HCT116 (cell line): ENCODE measurements at regions not wholly inside any gene's neighbourhood (a gene's known extent, or its start where the extent isn't known, plus 50 kb on each side); places are given as distances from the start of the nearest gene placed in this dataset.

Experiments
- ATAC-seq: fragments of 200-7000 bp; cut with Tn5 transposase; 2 replicates; pipeline ENCODE4 v1.9.1; 2020; ENCODE audit warnings: mild to moderate bottlenecking, moderate library complexity
- BruUV-seq: library from RNA; stranded (reverse); fragments of 400-500 nt; replicated peaks from 2 replicates; lab custom pipeline; 2021; lab: Mats Ljungman, UMichigan
- CTCF ChIA-PET: fragments of 300-600 bp; sonication (Branson Sonifier 250); formaldehyde crosslinking; loops from one replicate; lab custom pipeline; 2021; ENCODE audit warnings: antibody characterized with exemption; lab: Charles Lee
- POLR2A ChIA-PET: fragments of 300-600, 350-600 bp; sonication (Branson Sonifier 250); formaldehyde crosslinking; loops from one replicate; lab custom pipeline; 2021; ENCODE audit warnings: antibody characterized with exemption; lab: Charles Lee
- RAD21 ChIA-PET, 2 experiments: fragments of 300-600 bp; sonication (Branson Sonifier 250); formaldehyde crosslinking; loops; one replicate each; lab custom pipeline; 2023; ENCODE audit warnings: low total read pairs in 2 of 2; ENCODE audit not compliant: uncharacterized antibody in 2 of 2, unreplicated experiment in 2 of 2, low non-redundant PET in 1 of 2; lab: Charles Lee
- DNase-seq: peaks from one replicate; pipeline ENCODE4 v3.0.0-alpha.2; 2010; ENCODE audit warnings: low read depth, low spot score
- H2AFZ ChIP-seq: fragments of 200-600 bp; shearing (Covaris generic), sonication (generic); 2 replicates; pipeline ENCODE4 v1.6.1; 2017; ENCODE audit warnings: low read depth, mixed run types, mixed read lengths, antibody characterized with exemption, low read length; ENCODE audit not compliant: poor library complexity, severe bottlenecking
- H3K27ac ChIP-seq: 2 replicates; pipeline ENCODE4 v1.5.1; 2012; ENCODE audit warnings: low read depth, low read length
- H3K27me3 ChIP-seq: fragments of 200-600 bp; sonication (generic); 2 replicates; pipeline ENCODE4 v1.6.1; 2016; ENCODE audit warnings: mixed run types, low read length, mixed read lengths; ENCODE audit not compliant: insufficient read depth
- H3K36me3 ChIP-seq, 2 experiments: fragments of 200-500 bp in 1 of 2; fragments of 200-600 bp in 1 of 2; sonication (Bioruptor generic) in 1 of 2; sonication (generic) in 1 of 2; 2 replicates each; pipeline versions ENCODE4 v1.5.1 to v1.6.1; 2014 to 2016; ENCODE audit warnings: low read length in 2 of 2, inconsistent platforms in 1 of 2, mixed read lengths in 1 of 2, mixed run types in 1 of 2; ENCODE audit not compliant: insufficient read depth in 2 of 2, control insufficient read depth in 1 of 2
- H3K4me1 ChIP-seq, 2 experiments: fragments of 200-600 bp in 1 of 2; sonication (generic) in 1 of 2; 2 replicates each; pipeline versions ENCODE4 v1.5.1 to v1.6.1; 2012 to 2017; ENCODE audit warnings: low read length in 2 of 2, inconsistent platforms in 1 of 2, mild to moderate bottlenecking in 1 of 2, mixed read lengths in 1 of 2, mixed run types in 1 of 2, moderate library complexity in 1 of 2; ENCODE audit not compliant: insufficient read depth in 2 of 2, control insufficient read depth in 1 of 2
- H3K4me2 ChIP-seq: fragments of 200-600 bp; sonication (generic); 2 replicates; pipeline ENCODE4 v1.6.1; 2017; ENCODE audit warnings: mixed run types, low read length, mixed read lengths
- H3K4me3 ChIP-seq, 2 experiments: fragments of 200-600 bp in 1 of 2; sonication (generic) in 1 of 2; replicated peaks in 1 of 2; 2 replicates each; pipeline ENCODE4 v1.5.1; 2011 to 2016; ENCODE audit warnings: low read length in 2 of 2, control low read depth in 1 of 2, low read depth in 1 of 2, mild to moderate bottlenecking in 1 of 2, mixed read lengths in 1 of 2, mixed run types in 1 of 2
- H3K79me2 ChIP-seq: fragments of 200-600 bp; sonication (generic); 2 replicates; pipeline ENCODE4 v1.6.1; 2017; ENCODE audit warnings: mild to moderate bottlenecking, mixed run types, low read length, moderate library complexity, mixed read lengths; ENCODE audit not compliant: insufficient read depth
- H3K9ac ChIP-seq: fragments of 200-600 bp; sonication (generic); 2 replicates; pipeline ENCODE4 v1.6.1; 2016; ENCODE audit warnings: low read length, mixed read lengths
- H3K9me2 ChIP-seq: fragments of 200-600 bp; sonication (generic), shearing (Covaris generic); 2 replicates; pipeline ENCODE4 v1.6.1; 2017; ENCODE audit warnings: mixed run types, mild to moderate bottlenecking, moderate library complexity; ENCODE audit not compliant: insufficient read depth
- H3K9me3 ChIP-seq, 2 experiments: fragments of 200-500 bp in 1 of 2; fragments of 200-600 bp in 1 of 2; sonication (Bioruptor generic) in 1 of 2; sonication (generic) in 1 of 2; 2 replicates each; pipeline ENCODE4 v1.6.1; 2014 to 2017; ENCODE audit warnings: low read length in 2 of 2, mixed read lengths in 2 of 2, inconsistent platforms in 1 of 2, low read depth in 1 of 2, mild to moderate bottlenecking in 1 of 2, mixed run types in 1 of 2, moderate library complexity in 1 of 2; ENCODE audit not compliant: control insufficient read depth in 1 of 2, insufficient read depth in 1 of 2
- H4K20me1 ChIP-seq: fragments of 200-600 bp; sonication (generic), shearing (Covaris generic); 2 replicates; pipeline ENCODE4 v1.6.1; 2017; ENCODE audit warnings: mixed run types, mild to moderate bottlenecking, moderate library complexity; ENCODE audit not compliant: insufficient read depth
- CEBPB ChIP-seq: IDR thresholded peaks from 2 replicates; pipeline ENCODE4 v1.6.1; 2012; ENCODE audit warnings: low read depth
- FOSL1 ChIP-seq: IDR thresholded peaks from 2 replicates; pipeline ENCODE4 v1.6.1; 2012; ENCODE audit warnings: low read depth
- JUND ChIP-seq: IDR thresholded peaks from 2 replicates; pipeline ENCODE4 v1.6.1; 2012
- POLR2A ChIP-seq: IDR thresholded peaks from 2 replicates; pipeline ENCODE4 v1.7.0; 2011; ENCODE audit warnings: borderline replicate concordance; ENCODE audit not compliant: insufficient read depth, insufficient read length; ENCODE audit errors: extremely low read depth
- POLR2AphosphoS5 ChIP-seq: IDR thresholded peaks from 2 replicates; pipeline ENCODE4 v1.6.1; 2011; ENCODE audit warnings: mild to moderate bottlenecking, low read depth, low read length, moderate library complexity
- RAD21 ChIP-seq: IDR thresholded peaks from 2 replicates; pipeline ENCODE4 v1.6.1; 2012; ENCODE audit warnings: low read depth, mild to moderate bottlenecking
- ZNF274 ChIP-seq: fragments of 200-500 bp; sonication (Bioruptor generic); IDR thresholded peaks from 2 replicates; pipeline ENCODE4 v1.6.1; 2014; ENCODE audit warnings: mild to moderate bottlenecking, low read depth, low read length, inconsistent platforms
- intact Hi-C: fragments of 100-400 bp; cut with micrococcal nuclease; formaldehyde crosslinking; loops from 2 replicates; pipeline ENCODE4 v1.10.0; 2022
- TF ChIP-seq, protein P1 (sequence below): IDR thresholded peaks from 2 replicates; pipeline ENCODE4 v1.6.1; 2012
- TF ChIP-seq, protein P2 (sequence below): IDR thresholded peaks from 2 replicates; pipeline ENCODE4 v1.6.1; 2012
- TF ChIP-seq, protein P3 (sequence below): IDR thresholded peaks from 2 replicates; pipeline ENCODE4 v1.6.1; 2011; ENCODE audit warnings: mild to moderate bottlenecking, low read length, moderate library complexity; ENCODE audit not compliant: insufficient replicate concordance; ENCODE audit errors: extremely low read depth
- TF ChIP-seq, protein P4 (sequence below): IDR thresholded peaks from 2 replicates; pipeline ENCODE4 v1.6.1; 2012; ENCODE audit warnings: low read depth

DNA sequence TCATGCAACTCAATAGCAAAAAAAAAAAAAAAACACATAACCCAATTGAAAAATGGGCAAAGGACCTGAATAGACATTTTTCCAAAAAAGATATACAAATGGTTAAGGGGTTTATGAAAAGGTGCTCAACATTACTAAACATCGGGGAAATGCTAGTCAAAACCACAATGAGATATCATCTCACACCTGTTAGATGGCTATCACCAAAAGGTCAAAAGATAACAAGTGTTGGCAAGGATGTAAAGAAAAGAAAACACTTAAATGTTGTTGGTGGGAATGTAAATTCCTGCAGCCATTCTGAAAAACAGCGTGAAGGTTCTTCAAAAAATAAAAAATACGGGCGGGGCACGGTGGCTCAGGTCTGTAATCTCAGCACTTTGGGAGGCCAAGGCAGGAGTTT is 112.4 kb upstream of the CAB39 start:
- Histone ChIP-seq H3K9ac (no peak overlapping the region), H3K27me3 (no peaks in the 10 kb centered on the region), H3K36me3 (no peaks in the 10 kb centered on the region), H3K4me2 (no peak overlapping the region), H3K27ac (no peak overlapping the region), H4K20me1 (no peaks in the 10 kb centered on the region), H3K9me3 (no peaks in the 10 kb centered on the region), H3K4me1 (peaks cover 0 to 3% of the 10 kb centered on the region in 2 experiments; a peak in 2 of 4 replicates), H3K79me2 (no peaks in the 10 kb centered on the region), H2AFZ (no peak overlapping the region), H3K4me3 (no peak overlapping the region), H3K9me2 (no peaks in the 10 kb centered on the region)
- ChIA-PET CTCF (no interaction called here), POLR2A (no interaction called here), RAD21 (no interaction called here)
- intact Hi-C loops: no loop called here
- no TSS peak for BruUV-seq
- no peak for TF ChIP-seq RAD21
- TF ChIP-seq, protein P1, sequence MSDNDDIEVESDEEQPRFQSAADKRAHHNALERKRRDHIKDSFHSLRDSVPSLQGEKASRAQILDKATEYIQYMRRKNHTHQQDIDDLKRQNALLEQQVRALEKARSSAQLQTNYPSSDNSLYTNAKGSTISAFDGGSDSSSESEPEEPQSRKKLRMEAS: no peak
- no peak for TF ChIP-seq POLR2AphosphoS5
- TF ChIP-seq, protein P2, sequence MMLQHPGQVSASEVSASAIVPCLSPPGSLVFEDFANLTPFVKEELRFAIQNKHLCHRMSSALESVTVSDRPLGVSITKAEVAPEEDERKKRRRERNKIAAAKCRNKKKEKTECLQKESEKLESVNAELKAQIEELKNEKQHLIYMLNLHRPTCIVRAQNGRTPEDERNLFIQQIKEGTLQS: no peak
- TF ChIP-seq, protein P3, sequence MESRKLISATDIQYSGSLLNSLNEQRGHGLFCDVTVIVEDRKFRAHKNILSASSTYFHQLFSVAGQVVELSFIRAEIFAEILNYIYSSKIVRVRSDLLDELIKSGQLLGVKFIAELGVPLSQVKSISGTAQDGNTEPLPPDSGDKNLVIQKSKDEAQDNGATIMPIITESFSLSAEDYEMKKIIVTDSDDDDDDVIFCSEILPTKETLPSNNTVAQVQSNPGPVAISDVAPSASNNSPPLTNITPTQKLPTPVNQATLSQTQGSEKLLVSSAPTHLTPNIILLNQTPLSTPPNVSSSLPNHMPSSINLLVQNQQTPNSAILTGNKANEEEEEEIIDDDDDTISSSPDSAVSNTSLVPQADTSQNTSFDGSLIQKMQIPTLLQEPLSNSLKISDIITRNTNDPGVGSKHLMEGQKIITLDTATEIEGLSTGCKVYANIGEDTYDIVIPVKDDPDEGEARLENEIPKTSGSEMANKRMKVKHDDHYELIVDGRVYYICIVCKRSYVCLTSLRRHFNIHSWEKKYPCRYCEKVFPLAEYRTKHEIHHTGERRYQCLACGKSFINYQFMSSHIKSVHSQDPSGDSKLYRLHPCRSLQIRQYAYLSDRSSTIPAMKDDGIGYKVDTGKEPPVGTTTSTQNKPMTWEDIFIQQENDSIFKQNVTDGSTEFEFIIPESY: no peak
- DNase-seq (no peak), ATAC-seq (no peak)

DNA sequence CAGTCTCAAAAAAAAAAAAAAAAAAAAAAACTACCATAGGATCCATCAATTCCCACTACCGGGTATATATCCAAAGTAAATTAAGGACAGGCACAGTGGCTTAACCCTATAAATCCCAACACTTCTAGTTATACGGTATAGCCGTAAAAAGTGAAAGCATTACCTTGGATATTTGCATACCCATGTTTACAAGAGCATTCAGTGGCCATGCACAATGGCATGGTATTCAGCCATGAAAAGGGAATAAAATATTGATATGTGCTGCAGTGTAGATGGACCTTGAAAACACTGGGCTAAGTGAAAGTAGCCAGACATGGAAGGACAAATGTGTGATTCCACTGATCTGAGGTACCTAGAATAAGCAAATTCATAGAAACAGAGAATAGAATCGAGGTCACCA is 111.8 kb upstream of the CAB39 start:
- H3K4me3 ChIP-seq: no peak overlapping the region
- no peak overlapping the region for H3K9ac ChIP-seq
- H3K9me2 ChIP-seq: no peaks in the 10 kb centered on the region
- ChIA-PET CTCF (interaction anchor here (1.6 kb wide), 1 partner anchor 10 kb away, joined by 4 read pairs; no protein-coding TSS in a partner anchor), POLR2A (no interaction called here), RAD21 (no interaction called here)
- intact Hi-C loops: no loop called here
- no peak for DNase-seq
- no peaks in the 10 kb centered on the region for H4K20me1 ChIP-seq
- no TSS peak for BruUV-seq
- peaks cover 0 to 3% of the 10 kb centered on the region in 2 experiments; a peak in 2 of 4 replicates for H3K4me1 ChIP-seq
- no peak overlapping the region for H2AFZ ChIP-seq
- H3K27ac ChIP-seq: no peak overlapping the region
- H3K36me3 ChIP-seq: no peaks in the 10 kb centered on the region
- TF ChIP-seq ZNF274: no peak
- TF ChIP-seq, protein P4, sequence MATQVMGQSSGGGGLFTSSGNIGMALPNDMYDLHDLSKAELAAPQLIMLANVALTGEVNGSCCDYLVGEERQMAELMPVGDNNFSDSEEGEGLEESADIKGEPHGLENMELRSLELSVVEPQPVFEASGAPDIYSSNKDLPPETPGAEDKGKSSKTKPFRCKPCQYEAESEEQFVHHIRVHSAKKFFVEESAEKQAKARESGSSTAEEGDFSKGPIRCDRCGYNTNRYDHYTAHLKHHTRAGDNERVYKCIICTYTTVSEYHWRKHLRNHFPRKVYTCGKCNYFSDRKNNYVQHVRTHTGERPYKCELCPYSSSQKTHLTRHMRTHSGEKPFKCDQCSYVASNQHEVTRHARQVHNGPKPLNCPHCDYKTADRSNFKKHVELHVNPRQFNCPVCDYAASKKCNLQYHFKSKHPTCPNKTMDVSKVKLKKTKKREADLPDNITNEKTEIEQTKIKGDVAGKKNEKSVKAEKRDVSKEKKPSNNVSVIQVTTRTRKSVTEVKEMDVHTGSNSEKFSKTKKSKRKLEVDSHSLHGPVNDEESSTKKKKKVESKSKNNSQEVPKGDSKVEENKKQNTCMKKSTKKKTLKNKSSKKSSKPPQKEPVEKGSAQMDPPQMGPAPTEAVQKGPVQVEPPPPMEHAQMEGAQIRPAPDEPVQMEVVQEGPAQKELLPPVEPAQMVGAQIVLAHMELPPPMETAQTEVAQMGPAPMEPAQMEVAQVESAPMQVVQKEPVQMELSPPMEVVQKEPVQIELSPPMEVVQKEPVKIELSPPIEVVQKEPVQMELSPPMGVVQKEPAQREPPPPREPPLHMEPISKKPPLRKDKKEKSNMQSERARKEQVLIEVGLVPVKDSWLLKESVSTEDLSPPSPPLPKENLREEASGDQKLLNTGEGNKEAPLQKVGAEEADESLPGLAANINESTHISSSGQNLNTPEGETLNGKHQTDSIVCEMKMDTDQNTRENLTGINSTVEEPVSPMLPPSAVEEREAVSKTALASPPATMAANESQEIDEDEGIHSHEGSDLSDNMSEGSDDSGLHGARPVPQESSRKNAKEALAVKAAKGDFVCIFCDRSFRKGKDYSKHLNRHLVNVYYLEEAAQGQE: no peak
- no peak for TF ChIP-seq CEBPB
- TF ChIP-seq, protein P3: no peak
- TF ChIP-seq, protein P2: no peak
- no peak for TF ChIP-seq JUND
- no peak for TF ChIP-seq POLR2A
- no peak for TF ChIP-seq FOSL1
- no peaks in the 10 kb centered on the region for H3K27me3 ChIP-seq
- H3K9me3 ChIP-seq: no peaks in the 10 kb centered on the region
- H3K79me2 ChIP-seq: no peaks in the 10 kb centered on the region
- H3K4me2 ChIP-seq: no peak overlapping the region
- ATAC-seq: no peak
